HepG2 (cell line): ENCODE measurements at regions not wholly inside any gene's neighbourhood (a gene's known extent, or its start where the extent isn't known, plus 50 kb on each side); places are given as distances from the start of the nearest gene placed in this dataset.

Experiments used
- ATAC-seq: fragments of 200-7000 bp; cut with Tn5 transposase; 3 replicates; pipeline ENCODE4 v1.9.1; 2020; ENCODE audit warnings: mild to moderate bottlenecking, moderate library complexity
- BruUV-seq: library from RNA; stranded (reverse); fragments of 400-500 nt; replicated peaks from 2 replicates; lab custom pipeline; 2021; lab: Mats Ljungman, UMichigan
- CTCF ChIA-PET: fragments of 300-600 bp; formaldehyde crosslinking; extraction: SDS; loops from one replicate; lab custom pipeline; 2021; ENCODE audit warnings: low total read pairs, inconsistent platforms, low intra/inter-chr PET ratio; lab: Yijun Ruan, JAX
- POLR2A ChIA-PET: fragments of 350-600 bp; sonication (Branson Sonifier 250); formaldehyde crosslinking; loops from one replicate; lab custom pipeline; 2020; ENCODE audit warnings: antibody characterized with exemption, inconsistent platforms; lab: Yijun Ruan, JAX
- DNase-seq: peaks from one replicate; pipeline ENCODE4 v3.0.0-alpha.2; 2015; ENCODE audit warnings: low spot score
- FAIRE-seq: peaks from 3 replicates; lab custom pipeline; 2011; peaks lifted over from hg19 to GRCh38; lab: Jason Lieb, UNC
- H2AFZ ChIP-seq: one replicate; pipeline ENCODE4 v1.6.1; 2011; ENCODE audit warnings: low read length, inconsistent platforms
- H3K27ac ChIP-seq: fragments of 300-600 bp; 3 replicates; pipeline ENCODE4 v1.8.0; 2011; ENCODE audit warnings: mixed run types, mild to moderate bottlenecking, mixed read lengths, low read length, inconsistent platforms; ENCODE audit not compliant: insufficient read depth; ENCODE audit errors: extremely low read length
- H3K27me3 ChIP-seq, 2 experiments: fragments of 200-600 bp in 1 of 2; 2 replicates in 1 of 2; 3 replicates in 1 of 2; pipeline versions ENCODE4 v1.6.0 to v1.8.0; 2011; ENCODE audit warnings: low read length in 2 of 2, mild to moderate bottlenecking in 2 of 2, moderate library complexity in 2 of 2, inconsistent platforms in 1 of 2; ENCODE audit not compliant: insufficient read depth in 2 of 2, control insufficient read depth in 1 of 2
- H3K36me3 ChIP-seq, 2 experiments: fragments of 200-600 bp in 1 of 2; replicated peaks in 1 of 2; 2 replicates in 1 of 2; 3 replicates in 1 of 2; pipeline versions ENCODE4 v1.5.1 to v1.8.0; 2011; ENCODE audit warnings: low read length in 2 of 2, inconsistent platforms in 1 of 2; ENCODE audit not compliant: insufficient read depth in 2 of 2, control insufficient read depth in 1 of 2
- H3K4me1 ChIP-seq: 2 replicates; pipeline ENCODE4 v1.5.1; 2012; ENCODE audit warnings: low read length, inconsistent platforms; ENCODE audit not compliant: insufficient read depth
- H3K4me2 ChIP-seq: 2 replicates; pipeline ENCODE4 v1.6.0; 2011; ENCODE audit warnings: low read depth, low read length, inconsistent platforms
- H3K4me3 ChIP-seq, 3 experiments: fragments of 200-600 bp in 1 of 3; sonication (generic), shearing (Covaris generic) in 1 of 3; replicated peaks in 1 of 3; 2 replicates each; pipeline ENCODE4 v1.5.1; 2011 to 2016; ENCODE audit warnings: low read length in 3 of 3, inconsistent platforms in 2 of 3, low read depth in 2 of 3, mild to moderate bottlenecking in 2 of 3, control low read depth in 1 of 3, mixed read lengths in 1 of 3; ENCODE audit not compliant: insufficient read depth in 1 of 3
- H3K79me2 ChIP-seq: one replicate; pipeline ENCODE4 v1.6.1; 2011; ENCODE audit warnings: low read length, inconsistent platforms; ENCODE audit not compliant: insufficient read depth
- H3K9ac ChIP-seq: 2 replicates; pipeline ENCODE4 v1.6.0; 2011; ENCODE audit warnings: mild to moderate bottlenecking, low read depth, low read length, inconsistent platforms; ENCODE audit not compliant: insufficient read depth
- H3K9me3 ChIP-seq: 2 replicates; pipeline ENCODE4 v1.5.1; 2012; ENCODE audit warnings: mild to moderate bottlenecking, low read length
- H4K20me1 ChIP-seq: 2 replicates; pipeline ENCODE4 v1.6.0; 2011; ENCODE audit warnings: inconsistent platforms, mild to moderate bottlenecking, low read length, moderate library complexity; ENCODE audit not compliant: insufficient read depth
- ARID5B ChIP-seq: IDR thresholded peaks from 2 replicates; pipeline ENCODE4 v1.4.0; 2020; ENCODE audit warnings: mild to moderate bottlenecking, missing genetic modification reagents
- BRD4 ChIP-seq: sonication (generic); formaldehyde crosslinking; IDR thresholded peaks from 2 replicates; pipeline ENCODE4 v1.4.0; 2020; ENCODE audit warnings: missing genetic modification reagents
- JUNB ChIP-seq: sonication (generic); formaldehyde crosslinking; IDR thresholded peaks from 2 replicates; pipeline ENCODE4 v1.8.0; 2022; ENCODE audit warnings: missing genetic modification reagents, mild to moderate bottlenecking, borderline replicate concordance
- NR2F6 ChIP-seq, 2 experiments: IDR thresholded peaks; 2 replicates each; pipeline ENCODE4 v1.6.1; 2016; ENCODE audit warnings: antibody characterized with exemption in 1 of 2, mild to moderate bottlenecking in 1 of 2
- PHF8 ChIP-seq: sonication (generic); formaldehyde crosslinking; IDR thresholded peaks from 2 replicates; pipeline ENCODE4 v1.5.0; 2020; ENCODE audit warnings: missing genetic modification reagents
- RBAK ChIP-seq: sonication (generic); formaldehyde crosslinking; IDR thresholded peaks from 2 replicates; pipeline ENCODE4 v1.5.1; 2020; ENCODE audit warnings: mild to moderate bottlenecking, missing genetic modification reagents
- SETDB1 ChIP-seq: sonication (generic); formaldehyde crosslinking; IDR thresholded peaks from 2 replicates; pipeline ENCODE4 v1.5.1; 2020; ENCODE audit warnings: missing genetic modification reagents, mild to moderate bottlenecking, borderline replicate concordance
- SMARCC2 ChIP-seq: fragments of 450-650 bp; IDR thresholded peaks from 2 replicates; pipeline ENCODE4 v1.6.1; 2017; ENCODE audit warnings: antibody characterized with exemption, mild to moderate bottlenecking
- SUZ12 ChIP-seq: fragments of 150-350 bp; IDR thresholded peaks from 2 replicates; pipeline ENCODE4 v1.6.1; 2014; ENCODE audit warnings: low read depth, low read length
- TBX3 ChIP-seq: fragments of 450-650 bp; IDR thresholded peaks from 2 replicates; pipeline ENCODE4 v1.6.1; 2017; ENCODE audit warnings: antibody characterized with exemption, mild to moderate bottlenecking, inconsistent platforms, borderline replicate concordance
- ZEB1 ChIP-seq: IDR thresholded peaks from 2 replicates; pipeline ENCODE4 v1.6.1; 2012; ENCODE audit warnings: mild to moderate bottlenecking, low read depth, inconsistent platforms; ENCODE audit not compliant: insufficient replicate concordance
- ZNF101 ChIP-seq: sonication (generic); formaldehyde crosslinking; IDR thresholded peaks from 2 replicates; pipeline ENCODE4 v1.4.0; 2020; ENCODE audit warnings: mild to moderate bottlenecking, low read depth, missing genetic modification reagents, borderline replicate concordance
- ZNF160 ChIP-seq: sonication (generic); formaldehyde crosslinking; IDR thresholded peaks from 2 replicates; pipeline ENCODE4 v1.8.0; 2022; ENCODE audit warnings: mild to moderate bottlenecking, inconsistent platforms, missing genetic modification reagents
- ZNF329 ChIP-seq: sonication (generic); formaldehyde crosslinking; IDR thresholded peaks from 2 replicates; pipeline ENCODE4 v1.9.0; 2021; ENCODE audit warnings: low read depth, mild to moderate bottlenecking, missing genetic modification reagents
- ZNF577 ChIP-seq: sonication (generic); formaldehyde crosslinking; IDR thresholded peaks from 2 replicates; pipeline ENCODE4 v1.4.0; 2020; ENCODE audit warnings: mild to moderate bottlenecking, low read depth, missing genetic modification reagents, borderline replicate concordance
- ZNF674 ChIP-seq: sonication (generic); formaldehyde crosslinking; IDR thresholded peaks from 2 replicates; pipeline ENCODE4 v1.5.0; 2020; ENCODE audit warnings: low read depth, mild to moderate bottlenecking, missing genetic modification reagents
- WGBS: methylation state at CpG from one replicate; pipeline ENCODE4 v1.1.6; 2017; ENCODE audit warnings: low lambda C conversion rate; 5-methylcytosine and 5-hydroxymethylcytosine counted together
- in situ Hi-C: cut with HindIII; loops from 2 replicates; pipeline ENCODE4 v1.10.0; 2017; ENCODE audit warnings: low pct_unique_long_range_greater_than_20kb; ENCODE audit not compliant: extremely low pct_ligation_motif_present
- intact Hi-C: fragments of 100-400 bp; cut with micrococcal nuclease; formaldehyde crosslinking; loops from one replicate; pipeline ENCODE4 v1.10.0; 2022; ENCODE audit not compliant: unreplicated experiment
- TF ChIP-seq, protein P1 (sequence below): sonication (generic); formaldehyde crosslinking; IDR thresholded peaks from 2 replicates; pipeline ENCODE4 v1.4.0; 2020; ENCODE audit warnings: mild to moderate bottlenecking, missing genetic modification reagents
- TF ChIP-seq, protein P2 (sequence below): IDR thresholded peaks from 2 replicates; pipeline ENCODE4 v1.6.1; 2016; ENCODE audit warnings: mild to moderate bottlenecking, missing biosample characterization, missing genetic modification reagents

DNA sequence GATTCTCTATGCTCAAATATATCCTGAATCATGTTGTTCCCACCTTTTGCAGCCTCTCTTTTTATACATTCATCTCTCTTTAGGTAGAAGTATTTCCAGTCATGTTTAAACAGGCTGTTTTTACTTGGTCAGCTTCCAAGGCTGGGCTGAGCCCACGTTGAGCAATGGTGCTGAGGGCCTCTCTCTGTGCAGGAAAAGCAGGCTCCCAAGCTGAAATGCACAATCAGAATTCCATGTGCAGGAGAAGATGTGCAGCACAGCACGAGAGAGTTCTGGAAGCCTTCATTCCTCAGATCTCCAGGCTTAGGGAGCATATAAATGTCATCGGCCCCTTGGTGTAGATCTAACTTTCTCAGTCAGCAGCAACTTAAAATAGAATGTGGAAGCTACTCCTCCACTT is 588.5 kb downstream of the TNS3 start:
- H3K4me2 ChIP-seq: no peak overlapping the region
- WGBS: 3% methylated on average over 3 of the region's 3 CpGs
- H3K4me1 ChIP-seq: no peaks in the 10 kb centered on the region
- no peaks in the 10 kb centered on the region for H4K20me1 ChIP-seq
- CTCF ChIA-PET: no interaction called here
- no peak for FAIRE-seq
- no peaks in the 10 kb centered on the region for H3K79me2 ChIP-seq
- H3K36me3 ChIP-seq: no peaks in the 10 kb centered on the region
- H3K9ac ChIP-seq: no peak overlapping the region
- DNase-seq: no peak
- intact Hi-C loops: no loop called here
- H2AFZ ChIP-seq: no peak overlapping the region
- ATAC-seq: no peak
- H3K9me3 ChIP-seq: no peaks in the 10 kb centered on the region
- in situ Hi-C loops: no loop called here
- no peaks in the 10 kb centered on the region; a peak in 1 of 5 replicates for H3K27me3 ChIP-seq
- TF ChIP-seq ZNF674 (CRISPR knock-in tag): no peak
- no peak for TF ChIP-seq SMARCC2
- TF ChIP-seq BRD4 (CRISPR knock-in tag): no peak
- no peak for TF ChIP-seq TBX3
- TF ChIP-seq ZNF577 (CRISPR knock-in tag): no peak
- TF ChIP-seq, protein P1, sequence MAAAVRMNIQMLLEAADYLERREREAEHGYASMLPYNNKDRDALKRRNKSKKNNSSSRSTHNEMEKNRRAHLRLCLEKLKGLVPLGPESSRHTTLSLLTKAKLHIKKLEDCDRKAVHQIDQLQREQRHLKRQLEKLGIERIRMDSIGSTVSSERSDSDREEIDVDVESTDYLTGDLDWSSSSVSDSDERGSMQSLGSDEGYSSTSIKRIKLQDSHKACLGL (CRISPR knock-in tag): no peak
- no peak for TF ChIP-seq RBAK (CRISPR knock-in tag)
- no peak for TF ChIP-seq ARID5B (CRISPR knock-in tag)
- no peak for TF ChIP-seq SETDB1 (CRISPR knock-in tag)
- TF ChIP-seq ZNF329 (CRISPR knock-in tag): no peak
- TF ChIP-seq SUZ12: no peak
- no peak for TF ChIP-seq PHF8 (CRISPR knock-in tag)
- TF ChIP-seq, protein P2, sequence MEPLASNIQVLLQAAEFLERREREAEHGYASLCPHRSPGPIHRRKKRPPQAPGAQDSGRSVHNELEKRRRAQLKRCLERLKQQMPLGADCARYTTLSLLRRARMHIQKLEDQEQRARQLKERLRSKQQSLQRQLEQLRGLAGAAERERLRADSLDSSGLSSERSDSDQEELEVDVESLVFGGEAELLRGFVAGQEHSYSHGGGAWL (CRISPR knock-in tag): no peak
- no peak for TF ChIP-seq ZNF160 (CRISPR knock-in tag)
- no peak for TF ChIP-seq NR2F6 (IDR thresholded peaks at IDR 0.05)
- no peak for TF ChIP-seq NR2F6 (CRISPR knock-in tag; IDR thresholded peaks at IDR 0.05)
- TF ChIP-seq ZEB1: no peak
- no peak for TF ChIP-seq JUNB (CRISPR knock-in tag)
- no peak for TF ChIP-seq ZNF101
- BruUV-seq: no TSS peak
- no peak overlapping the region for H3K4me3 ChIP-seq
- POLR2A ChIA-PET: no interaction called here
- no peak overlapping the region for H3K27ac ChIP-seq
